Stomach (tissue), 8 donors: ENCODE measurements at regions not wholly inside any gene's neighbourhood (a gene's known extent, or its start where the extent isn't known, plus 50 kb on each side); places are given as distances from the start of the nearest gene placed in this dataset.
A peak's percentile ranks its signal among the peaks of the same experiment; 100 is the strongest.
"Not testable (repeated sequence)": the region's sequence is repeated elsewhere in the genome, so short reads cannot be mapped to it uniquely, and the experiment has no call there.

Experiments used
- DNase-seq, 2 donors: peaks; one replicate each; pipeline versions ENCODE4 v3.0.0 to v3.0.0-alpha.2; 2013 to 2019
- H3K27ac ChIP-seq, 5 donors: fragments of 200-600 bp in 4 of 5; sonication (generic) in 4 of 5; one replicate each; pipeline ENCODE4 v1.5.1; 2013 to 2019; ENCODE audit warnings: mild to moderate bottlenecking in 1 of 5, moderate library complexity in 1 of 5
- H3K27me3 ChIP-seq, 3 donors: fragments of 200-600 bp; sonication (generic); one replicate each; pipeline ENCODE4 v1.5.1; 2017 to 2019; ENCODE audit warnings: mixed run types in 1 of 3
- H3K36me3 ChIP-seq, 4 donors: fragments of 200-600 bp; sonication (generic); 1 replicate in 3 of 4; 2 replicates in 1 of 4; pipeline ENCODE4 v1.5.1; 2016 to 2019
- H3K4me1 ChIP-seq, 4 donors: fragments of 200-600 bp; sonication (generic); one replicate each; pipeline ENCODE4 v1.5.1; 2016 to 2019
- H3K4me3 ChIP-seq, 4 donors: fragments of 200-600 bp; sonication (generic) in 3 of 4; one replicate each; pipeline ENCODE4 v1.5.1; 2016 to 2019; ENCODE audit warnings: mild to moderate bottlenecking in 1 of 4
- H3K9me3 ChIP-seq, 4 donors: fragments of 200-600 bp; sonication (generic); one replicate each; pipeline ENCODE4 v1.5.1; 2016 to 2019
- EP300 ChIP-seq: sonication (generic); formaldehyde crosslinking; IDR thresholded peaks from one replicate; pipeline ENCODE4 v1.6.1; 2017; ENCODE audit warnings: antibody characterized with exemption
- POLR2A ChIP-seq, 4 donors: fragments of 450-650 bp; IDR thresholded peaks; one replicate each; pipeline ENCODE4 v1.6.1; 2016; ENCODE audit warnings: antibody characterized with exemption in 4 of 4, control low read depth in 2 of 4, mild to moderate bottlenecking in 1 of 4, moderate library complexity in 1 of 4
- POLR2AphosphoS5 ChIP-seq, 3 donors: sonication (generic); formaldehyde crosslinking; IDR thresholded peaks; one replicate each; pipeline ENCODE4 v1.6.1; 2016; ENCODE audit warnings: antibody characterized with exemption in 3 of 3
- WGBS, 5 donors: extraction: QIAGEN DNeasy Blood & Tissue Kit in 3 of 5; methylation state at CpG; one replicate each; pipeline versions ENCODE4 v1.1.5 to v1.1.7; 2013 to 2018; 5-methylcytosine and 5-hydroxymethylcytosine counted together
- intact Hi-C: fragments of 100-400 bp; cut with DNase I; formaldehyde crosslinking; loops from one replicate; pipeline ENCODE4 v1.15.1; 2023; ENCODE audit warnings: low total_unique reads
- TF ChIP-seq, protein P1 (sequence below), 7 experiments: fragments of 450-650 bp in 4 of 7; fragments of 200-600 bp in 3 of 7; sonication (generic) in 3 of 7; IDR thresholded peaks; one replicate each; pipeline ENCODE4 v1.5.1; 2016 to 2019; ENCODE audit warnings: antibody characterized with exemption in 7 of 7, control low read depth in 2 of 7, mild to moderate bottlenecking in 1 of 7
- donor health status: healthy with polysubstance abuse.
- donor health status: Bipolar disorder and iron deficiency.
- donor health status: healthy.

DNA sequence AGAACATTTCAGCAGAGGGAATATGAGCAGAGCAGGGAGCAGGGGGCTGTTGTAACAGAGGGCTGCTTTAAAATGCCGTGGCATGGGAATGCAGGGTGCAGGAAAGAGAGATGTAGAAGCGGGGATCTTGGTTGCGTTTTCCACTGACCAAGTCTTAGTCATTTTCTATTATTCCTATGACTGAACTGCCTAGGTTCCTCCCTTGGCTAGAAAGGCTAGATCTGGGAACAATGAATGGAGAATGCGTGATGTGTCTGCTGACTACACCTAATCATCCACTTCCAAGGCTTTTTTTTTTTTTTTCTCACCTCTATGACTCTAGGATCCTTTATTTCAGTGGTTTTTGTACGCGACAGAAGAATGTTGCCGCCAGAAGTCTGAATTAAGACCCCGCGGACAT is 607.4 kb upstream of the TBL1XR1 start:
- no peaks in the 10 kb centered on the region for H3K9me3 ChIP-seq
- 95 to 96% (median 95%) methylated on average over 9 of the region's 9 CpGs for WGBS, 5 donors
- no peak for TF ChIP-seq POLR2AphosphoS5 (IDR thresholded peaks at IDR 0.05)
- no peak for TF ChIP-seq POLR2A (IDR thresholded peaks at IDR 0.05)
- TF ChIP-seq, protein P1, sequence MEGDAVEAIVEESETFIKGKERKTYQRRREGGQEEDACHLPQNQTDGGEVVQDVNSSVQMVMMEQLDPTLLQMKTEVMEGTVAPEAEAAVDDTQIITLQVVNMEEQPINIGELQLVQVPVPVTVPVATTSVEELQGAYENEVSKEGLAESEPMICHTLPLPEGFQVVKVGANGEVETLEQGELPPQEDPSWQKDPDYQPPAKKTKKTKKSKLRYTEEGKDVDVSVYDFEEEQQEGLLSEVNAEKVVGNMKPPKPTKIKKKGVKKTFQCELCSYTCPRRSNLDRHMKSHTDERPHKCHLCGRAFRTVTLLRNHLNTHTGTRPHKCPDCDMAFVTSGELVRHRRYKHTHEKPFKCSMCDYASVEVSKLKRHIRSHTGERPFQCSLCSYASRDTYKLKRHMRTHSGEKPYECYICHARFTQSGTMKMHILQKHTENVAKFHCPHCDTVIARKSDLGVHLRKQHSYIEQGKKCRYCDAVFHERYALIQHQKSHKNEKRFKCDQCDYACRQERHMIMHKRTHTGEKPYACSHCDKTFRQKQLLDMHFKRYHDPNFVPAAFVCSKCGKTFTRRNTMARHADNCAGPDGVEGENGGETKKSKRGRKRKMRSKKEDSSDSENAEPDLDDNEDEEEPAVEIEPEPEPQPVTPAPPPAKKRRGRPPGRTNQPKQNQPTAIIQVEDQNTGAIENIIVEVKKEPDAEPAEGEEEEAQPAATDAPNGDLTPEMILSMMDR (IDR thresholded peaks at IDR 0.05), result no peak
- TF ChIP-seq EP300, result no peak
- H3K4me1 ChIP-seq, result peaks cover 4 to 17% (median 12%) of the 10 kb centered on the region in 4 donors
- H3K36me3 ChIP-seq, result no peaks in the 10 kb centered on the region
- intact Hi-C loops, result no loop called here
- DNase-seq, result no peak
- H3K27me3 ChIP-seq, result no peaks in the 10 kb centered on the region
- no peak overlapping the region for H3K27ac ChIP-seq
- no peak overlapping the region for H3K4me3 ChIP-seq

DNA sequence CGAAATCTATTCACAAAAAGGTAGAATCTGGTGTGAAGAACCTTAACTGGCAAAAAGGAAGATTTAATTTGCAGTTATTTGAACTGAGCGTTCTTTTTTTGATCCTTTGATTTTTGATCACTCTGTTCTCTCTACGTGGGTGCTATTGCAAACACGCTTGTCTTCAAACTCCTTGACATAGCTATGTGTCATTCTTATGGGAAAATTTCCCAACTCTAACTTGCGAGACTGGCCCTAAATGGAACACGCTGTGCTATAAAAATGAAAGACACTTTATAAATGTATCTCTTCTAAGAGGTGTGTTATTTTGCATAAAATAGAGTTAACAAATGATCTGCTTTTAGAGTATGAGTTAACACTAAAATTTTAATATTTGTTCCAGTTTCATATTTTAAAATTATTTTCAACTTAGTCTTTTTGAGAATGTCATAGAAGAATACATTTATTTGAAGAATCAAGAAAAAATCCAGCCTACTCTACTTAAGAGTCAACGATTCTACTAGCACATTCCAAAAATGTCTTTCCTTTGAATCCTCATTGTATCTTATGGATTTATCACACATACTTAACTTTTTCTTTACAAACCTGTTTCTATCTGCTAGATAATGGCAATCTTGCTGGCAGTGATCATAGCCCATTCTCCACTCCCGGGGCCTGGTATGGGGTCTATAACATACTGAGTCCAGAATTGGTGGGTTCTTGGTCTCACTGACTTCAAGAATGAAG is 610.0 kb upstream of the TBL1XR1 start:
- TF ChIP-seq, protein P1 (IDR thresholded peaks at IDR 0.05), result no peak
- TF ChIP-seq POLR2A (IDR thresholded peaks at IDR 0.05), result no peak
- TF ChIP-seq POLR2AphosphoS5 (IDR thresholded peaks at IDR 0.05), result no peak
- TF ChIP-seq EP300, result no peak
- H3K27ac ChIP-seq, result no peak overlapping the region
- intact Hi-C loops, result no loop called here
- H3K9me3 ChIP-seq, result no peaks in the 10 kb centered on the region
- peaks cover 4 to 30% (median 18%) of the 10 kb centered on the region in 4 donors for H3K4me1 ChIP-seq
- WGBS, 5 donors, result 82 to 95% (median 89%) methylated on average over 8 of the region's 8 CpGs
- H3K4me3 ChIP-seq, result no peak overlapping the region
- DNase-seq, result no peak
- H3K27me3 ChIP-seq, result no peaks in the 10 kb centered on the region
- no peaks in the 10 kb centered on the region for H3K36me3 ChIP-seq

DNA sequence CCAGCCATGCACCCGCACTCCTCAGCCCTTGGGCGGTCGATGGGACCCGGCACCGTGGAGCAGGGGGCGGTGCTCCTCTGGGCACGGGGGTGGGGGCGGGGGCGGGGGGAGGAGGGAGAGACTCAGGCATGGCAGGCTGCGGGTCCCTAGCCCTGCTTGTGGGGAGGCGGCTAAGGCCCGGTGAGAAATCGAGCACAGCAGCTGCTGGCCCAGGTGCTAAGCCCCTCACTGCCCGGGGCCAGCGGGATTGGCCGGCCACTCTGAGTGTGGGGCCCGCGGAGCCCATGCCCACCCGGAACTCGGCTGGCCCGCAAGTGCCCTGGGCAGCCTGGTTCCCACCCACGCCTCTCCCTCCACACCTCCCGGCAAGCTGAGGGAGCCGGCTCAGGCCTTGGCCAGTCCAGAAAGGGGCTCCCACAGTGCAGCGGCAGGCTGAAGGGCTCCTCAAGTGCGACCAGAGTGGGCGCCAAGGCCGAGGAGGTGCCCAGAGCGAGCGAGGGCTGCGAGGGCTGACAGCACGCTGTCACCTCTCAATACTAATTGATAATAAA is 611.7 kb upstream of the TBL1XR1 start:
- 94 to 99% (median 97%) methylated on average over 16 to 32 of the region's 32 CpGs for WGBS, 5 donors
- H3K9me3 ChIP-seq, intact Hi-C loops, H3K4me3 ChIP-seq, H3K36me3 ChIP-seq, H3K27ac ChIP-seq, DNase-seq, H3K27me3 ChIP-seq: not testable (repeated sequence)
- peaks cover 4 to 23% (median 13%) of the 10 kb centered on the region in 4 donors for H3K4me1 ChIP-seq

DNA sequence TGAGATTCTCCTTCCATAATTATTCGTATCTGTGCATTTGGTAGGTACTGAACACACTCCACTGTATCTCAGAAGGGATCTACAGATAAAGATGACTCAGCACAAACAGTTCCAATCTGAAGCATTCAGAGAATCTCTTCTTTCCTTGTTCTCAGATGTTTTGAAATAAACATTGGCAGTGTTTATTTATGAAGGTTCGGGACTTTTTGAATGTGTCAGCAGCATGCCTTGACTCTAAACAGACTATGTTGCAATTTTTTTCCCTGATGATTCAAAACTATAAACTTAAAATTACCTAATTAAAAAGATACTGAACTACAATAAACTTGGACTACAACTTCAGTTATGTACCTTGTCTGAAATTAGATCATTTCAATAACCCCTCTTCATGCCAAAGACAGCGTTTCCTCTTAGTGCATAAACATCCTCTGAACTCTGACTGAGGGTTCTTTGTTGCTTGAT is 612.9 kb upstream of the TBL1XR1 start:
- Histone ChIP-seq H3K27ac (peak overlapping the region in 3 of 5 donors; percentile 21 to 56 (median 29)), H3K4me1 (peaks cover 0 to 15% (median 6%) of the 10 kb centered on the region in 4 donors), H3K9me3 (no peaks in the 10 kb centered on the region), H3K36me3 (no peaks in the 10 kb centered on the region), H3K27me3 (no peaks in the 10 kb centered on the region), H3K4me3 (no peak overlapping the region)
- DNase-seq, result peak in 1 of 2 donors; percentile 29
- 36 to 56% (median 51%) methylated on average over 3 of the region's 3 CpGs for WGBS, 5 donors
- peak in 2 of 3 donors; percentile 64 to 67 for TF ChIP-seq POLR2AphosphoS5 (IDR thresholded peaks at IDR 0.05)
- TF ChIP-seq POLR2A (IDR thresholded peaks at IDR 0.05), result no peak
- intact Hi-C loops, result no loop called here

DNA sequence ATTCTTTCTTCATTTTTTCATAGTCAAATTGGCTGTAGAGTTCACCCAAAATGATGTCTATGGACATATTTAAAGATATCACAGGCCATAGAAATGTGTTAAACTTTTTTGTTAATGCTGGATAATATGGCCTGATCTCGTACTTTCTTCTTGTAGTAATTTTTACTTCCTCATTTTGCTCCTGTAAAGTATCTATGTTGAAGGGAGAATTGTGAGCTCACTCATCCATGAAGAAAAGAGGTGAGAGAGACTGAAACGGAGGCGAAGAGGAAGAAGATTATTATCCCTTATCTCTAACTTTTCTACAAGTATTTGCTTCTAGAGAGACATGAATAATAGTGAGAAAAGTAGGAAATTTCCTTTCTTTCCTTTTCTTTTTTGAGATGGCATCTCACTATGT is 613.8 kb upstream of the TBL1XR1 start:
- no peaks in the 10 kb centered on the region for H3K36me3 ChIP-seq
- no peak for DNase-seq
- no peak overlapping the region for H3K4me3 ChIP-seq
- intact Hi-C loops, result no loop called here
- 82 to 94% (median 87%) methylated on average over 3 of the region's 3 CpGs for WGBS, 5 donors
- H3K27ac ChIP-seq, result no peak overlapping the region
- TF ChIP-seq, protein P1 (IDR thresholded peaks at IDR 0.05), result no peak
- TF ChIP-seq EP300 (no peak), POLR2AphosphoS5 (IDR thresholded peaks at IDR 0.05) (no peak), POLR2A (IDR thresholded peaks at IDR 0.05) (no peak)
- H3K9me3 ChIP-seq, result no peaks in the 10 kb centered on the region
- no peaks in the 10 kb centered on the region for H3K27me3 ChIP-seq
- peaks cover 0 to 15% (median 6%) of the 10 kb centered on the region in 4 donors for H3K4me1 ChIP-seq
